Fibroblast of lung (primary cell): ENCODE measurements at regions not wholly inside any gene's neighbourhood (a gene's known extent, or its start where the extent isn't known, plus 50 kb on each side); places are given as distances from the start of the nearest gene placed in this dataset.

ENCODE experiments used
- DNase-seq, 2 donors: peaks; one replicate each; pipeline versions ENCODE4 v3.0.0 to v3.0.0-alpha.2; 2010; ENCODE audit warnings: low read depth in 2 of 2
- H2AFZ ChIP-seq: 2 replicates; pipeline ENCODE4 v1.5.1; 2012; ENCODE audit warnings: low read length, control low read depth, inconsistent platforms
- H3K27ac ChIP-seq: 2 replicates; pipeline ENCODE4 v1.5.1; 2011; ENCODE audit warnings: low read length, control low read depth; ENCODE audit not compliant: insufficient read depth
- H3K27me3 ChIP-seq: 2 replicates; pipeline ENCODE4 v1.5.1; 2011; ENCODE audit warnings: mild to moderate bottlenecking, low read length; ENCODE audit not compliant: control insufficient read depth, insufficient read depth
- H3K36me3 ChIP-seq: 2 replicates; pipeline ENCODE4 v1.5.1; 2011; ENCODE audit warnings: low read length; ENCODE audit not compliant: control insufficient read depth, insufficient read depth
- H3K4me1 ChIP-seq: 2 replicates; pipeline ENCODE4 v1.5.1; 2011; ENCODE audit warnings: low read length; ENCODE audit not compliant: control insufficient read depth, insufficient read depth; ENCODE audit errors: extremely low read depth
- H3K4me2 ChIP-seq: 2 replicates; pipeline ENCODE4 v1.5.1; 2011; ENCODE audit warnings: low read length, control low read depth; ENCODE audit not compliant: insufficient read depth; ENCODE audit errors: extremely low read depth
- H3K4me3 ChIP-seq, 4 experiments: fragments of 200-600 bp in 1 of 4; sonication (generic) in 1 of 4; replicated peaks in 1 of 4; 2 replicates each; pipeline ENCODE4 v1.5.1; 2011 to 2016; ENCODE audit warnings: low read length in 4 of 4, low read depth in 3 of 4, mild to moderate bottlenecking in 3 of 4, control low read depth in 2 of 4, inconsistent platforms in 1 of 4, mixed read lengths in 1 of 4; ENCODE audit not compliant: insufficient read depth in 1 of 4; ENCODE audit errors: control extremely low read depth in 1 of 4
- H3K79me2 ChIP-seq: 2 replicates; pipeline ENCODE4 v1.5.1; 2012; ENCODE audit warnings: mild to moderate bottlenecking, low read length, inconsistent platforms; ENCODE audit not compliant: control insufficient read depth, insufficient read depth
- H3K9ac ChIP-seq: 2 replicates; pipeline ENCODE4 v1.5.1; 2011; ENCODE audit warnings: mild to moderate bottlenecking, low read length, control low read depth; ENCODE audit not compliant: insufficient read depth
- H3K9me3 ChIP-seq: 2 replicates; pipeline ENCODE4 v1.5.1; 2012; ENCODE audit warnings: low read depth, low read length; ENCODE audit not compliant: control insufficient read depth, insufficient read depth
- H4K20me1 ChIP-seq: 2 replicates; pipeline ENCODE4 v1.5.1; 2011; ENCODE audit warnings: low read length; ENCODE audit not compliant: control insufficient read depth, insufficient read depth; ENCODE audit errors: extremely low read depth
- CTCF ChIP-seq, 2 donors: IDR thresholded peaks in 1 of 2; conservative IDR thresholded peaks in 1 of 2; 1 replicate in 1 of 2; 2 replicates in 1 of 2; pipeline ENCODE4 v1.5.1; 2011 to 2012; ENCODE audit warnings: low read length in 2 of 2, control low read depth in 1 of 2, inconsistent platforms in 1 of 2, low read depth in 1 of 2, mild to moderate bottlenecking in 1 of 2
- EZH2 ChIP-seq: IDR thresholded peaks from 2 replicates; pipeline ENCODE4 v1.5.1; 2012; ENCODE audit warnings: low read length, control low read depth, mild to moderate bottlenecking; ENCODE audit errors: missing control alignments

GRCh38 chr4:134665429-134665828, 463.8 kb upstream of the PABPC4L start:
- DNase-seq: no peak
- H3K27me3 ChIP-seq: no peaks in the 10 kb centered on the region

DNA sequence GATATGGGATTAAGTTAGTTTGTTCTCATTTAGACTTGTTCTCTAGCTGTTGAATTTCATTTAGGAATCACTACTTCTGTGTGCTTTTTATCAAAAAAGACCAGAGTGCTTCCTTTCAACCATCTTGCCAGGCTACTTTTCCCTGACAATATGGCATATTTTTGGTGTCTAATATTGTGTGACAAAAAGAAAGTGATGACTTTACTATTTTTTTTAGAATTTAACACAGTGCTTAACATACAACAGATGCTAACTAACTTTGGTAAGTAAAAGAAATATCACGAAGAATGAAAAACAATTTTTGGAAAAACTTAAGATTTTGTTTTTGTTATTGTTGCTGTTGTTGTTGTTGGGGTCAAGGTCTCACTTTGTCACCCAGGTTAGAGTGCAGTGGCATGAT, 462.2 kb upstream of the PABPC4L start:
- no peak for TF ChIP-seq CTCF (conservative IDR thresholded peaks at IDR 0.05 in 1 of 2, IDR thresholded peaks at IDR 0.05 in 1 of 2; ENCODE audit: low read depth in 1 of 2, low read length in 2 of 2)
- TF ChIP-seq EZH2: no peak
- no peak overlapping the region for H3K4me3 ChIP-seq
- no peaks in the 10 kb centered on the region for H3K36me3 ChIP-seq
- no peak overlapping the region for H2AFZ ChIP-seq
- H3K27me3 ChIP-seq: no peaks in the 10 kb centered on the region
- no peaks in the 10 kb centered on the region for H4K20me1 ChIP-seq
- no peak overlapping the region for H3K4me2 ChIP-seq
- no peak overlapping the region for H3K27ac ChIP-seq
- no peaks in the 10 kb centered on the region for H3K9me3 ChIP-seq
- H3K9ac ChIP-seq: no peak overlapping the region
- H3K4me1 ChIP-seq: no peaks in the 10 kb centered on the region
- H3K79me2 ChIP-seq: no peaks in the 10 kb centered on the region
- no peak for DNase-seq

More at GRCh38 chr4:134665429-134665828, 463.8 kb upstream of the PABPC4L start:
- Histone ChIP-seq H3K9ac (no peak overlapping the region), H3K36me3 (no peaks in the 10 kb centered on the region), H3K79me2 (no peaks in the 10 kb centered on the region), H3K4me1 (no peaks in the 10 kb centered on the region), H2AFZ (no peak overlapping the region), H3K27ac (no peak overlapping the region), H3K4me2 (no peak overlapping the region), H3K4me3 (no peak overlapping the region), H4K20me1 (no peaks in the 10 kb centered on the region), H3K9me3 (no peaks in the 10 kb centered on the region)
- no peak for TF ChIP-seq EZH2
- TF ChIP-seq CTCF (conservative IDR thresholded peaks at IDR 0.05 in 1 of 2, IDR thresholded peaks at IDR 0.05 in 1 of 2; ENCODE audit: low read depth in 1 of 2, low read length in 2 of 2): no peak

- TF ChIP-seq EZH2 (no peak), CTCF (conservative IDR thresholded peaks at IDR 0.05 in 1 of 2, IDR thresholded peaks at IDR 0.05 in 1 of 2; ENCODE audit: low read depth in 1 of 2, low read length in 2 of 2) (no peak)
- Histone ChIP-seq H3K27ac (no peak overlapping the region), H3K4me2 (no peak overlapping the region), H3K9ac (no peak overlapping the region), H3K36me3 (no peaks in the 10 kb centered on the region), H3K9me3 (no peaks in the 10 kb centered on the region), H3K79me2 (no peaks in the 10 kb centered on the region), H3K4me3 (no peak overlapping the region), H4K20me1 (no peaks in the 10 kb centered on the region), H3K4me1 (no peaks in the 10 kb centered on the region), H2AFZ (no peak overlapping the region), H3K27me3 (no peaks in the 10 kb centered on the region)
- DNase-seq: no peak
Measured at GRCh38 chr4:134650461-134650860, 448.9 kb upstream of the PABPC4L start.
